CD4-positive, alpha-beta T cell (primary cell): ENCODE measurements at regions not wholly inside any gene's neighbourhood (a gene's known extent, or its start where the extent isn't known, plus 50 kb on each side); places are given as distances from the start of the nearest gene placed in this dataset.
"Not testable (repeated sequence)": the region's sequence is repeated elsewhere in the genome, so short reads cannot be mapped to it uniquely, and the experiment has no call there.

Experiments
- ATAC-seq: fragments of 200-7000 bp; cut with Tn5 transposase; one replicate; pipeline ENCODE4 v1.10.0; 2022; ENCODE audit warnings: mild to moderate bottlenecking; ENCODE audit not compliant: poor library complexity
- CTCF ChIA-PET: fragments of 350-600 bp; sonication (Branson Sonifier 250); formaldehyde crosslinking; loops from one replicate; lab custom pipeline; 2021; ENCODE audit warnings: antibody characterized with exemption, inconsistent platforms; lab: Charles Lee
- POLR2A ChIA-PET: fragments of 350-600 bp; sonication (Branson Sonifier 250); formaldehyde crosslinking; loops from one replicate; lab custom pipeline; 2021; ENCODE audit warnings: antibody characterized with exemption, inconsistent platforms; lab: Charles Lee
- DNase-seq, 14 experiments: peaks; one replicate each; pipeline ENCODE4 v3.0.0-alpha.2; 2013 to 2020; ENCODE audit warnings: mixed read lengths in 2 of 14
- H3K27ac ChIP-seq, 2 donors: one replicate each; pipeline versions ENCODE4 v1.5.1 to v1.7.0; 2013; ENCODE audit warnings: low read length in 2 of 2, low read depth in 1 of 2, mild to moderate bottlenecking in 1 of 2
- H3K27me3 ChIP-seq, 2 experiments: 1 replicate in 1 of 2; 2 replicates in 1 of 2; pipeline versions ENCODE4 v1.6.1 to v1.7.0; 2013; ENCODE audit warnings: low read length in 2 of 2, control low read depth in 1 of 2, mild to moderate bottlenecking in 1 of 2, moderate library complexity in 1 of 2; ENCODE audit not compliant: insufficient read depth in 2 of 2, control insufficient read depth in 1 of 2
- H3K36me3 ChIP-seq: one replicate; pipeline ENCODE4 v1.6.1; 2013; ENCODE audit warnings: low read length, control low read depth; ENCODE audit not compliant: insufficient read depth
- H3K4me1 ChIP-seq: one replicate; pipeline ENCODE4 v1.6.1; 2013; ENCODE audit warnings: low read length, control low read depth; ENCODE audit not compliant: insufficient read depth
- H3K4me3 ChIP-seq: one replicate; pipeline ENCODE4 v1.5.1; 2013; ENCODE audit warnings: mild to moderate bottlenecking, low read length, moderate library complexity
- H3K9me3 ChIP-seq, 2 experiments: 1 replicate in 1 of 2; 2 replicates in 1 of 2; pipeline versions ENCODE4 v1.6.1 to v1.7.0; 2013; ENCODE audit warnings: low read length in 2 of 2, mild to moderate bottlenecking in 2 of 2, control low read depth in 1 of 2, moderate library complexity in 1 of 2; ENCODE audit not compliant: control insufficient read depth in 1 of 2, insufficient read depth in 1 of 2
- H3K27ac Mint-ChIP-seq: one replicate; pipeline ENCODE4 v1.8.0; 2020; ENCODE audit warnings: mixed read lengths
- H3K27me3 Mint-ChIP-seq: one replicate; pipeline ENCODE4 v1.8.0; 2021; ENCODE audit warnings: mixed read lengths
- H3K36me3 Mint-ChIP-seq: one replicate; pipeline ENCODE4 v1.8.0; 2021; ENCODE audit warnings: low read depth, mixed read lengths
- H3K4me1 Mint-ChIP-seq: one replicate; pipeline ENCODE4 v1.8.0; 2021; ENCODE audit warnings: low read depth, mixed read lengths
- H3K4me3 Mint-ChIP-seq: one replicate; pipeline ENCODE4 v1.8.0; 2020; ENCODE audit warnings: mild to moderate bottlenecking, mixed read lengths
- H3K9me3 Mint-ChIP-seq: one replicate; pipeline ENCODE4 v1.8.0; 2020; ENCODE audit warnings: mixed read lengths
- CTCF ChIP-seq: fragments of 200-600 bp; IDR thresholded peaks from one replicate; pipeline ENCODE4 v1.8.0; 2022; ENCODE audit warnings: antibody characterized with exemption, mild to moderate bottlenecking
- intact Hi-C, 2 experiments: fragments of 100-400 bp; cut with DNase I in 1 of 2; cut with micrococcal nuclease in 1 of 2; formaldehyde crosslinking; loops; one replicate each; pipeline versions ENCODE4 v1.15.1 to v1.9.0; 2023 to 2025; cut with DNase I, micrococcal nuclease

- H3K4me3 ChIP-seq = no peak overlapping the region
- Mint-ChIP-seq H3K4me3 (no peak overlapping the region), H3K4me1 (peaks cover 6% of the 10 kb centered on the region), H3K9me3 (no peaks in the 10 kb centered on the region), H3K27me3 (no peaks in the 10 kb centered on the region), H3K36me3 (no peaks in the 10 kb centered on the region), H3K27ac (no peak overlapping the region)
- intact Hi-C loops = no loop called here
- no peak overlapping the region for H3K27ac ChIP-seq
- H3K36me3 ChIP-seq = no peaks in the 10 kb centered on the region
- DNase-seq (no peak), ATAC-seq (no peak)
- no peak for TF ChIP-seq CTCF
- no peaks in the 10 kb centered on the region for H3K4me1 ChIP-seq
- no peaks in the 10 kb centered on the region for H3K9me3 ChIP-seq
- H3K27me3 ChIP-seq = no peaks in the 10 kb centered on the region
- ChIA-PET POLR2A (no interaction called here), CTCF (no interaction called here)
Measured at GRCh38 chr6:14239097-14239496, 121.5 kb downstream of the CD83 start.

GRCh38 chr6:14240411-14241166 is 123.0 kb downstream of the CD83 start:
- intact Hi-C loops = no loop called here
- Histone ChIP-seq H3K9me3 (no peaks in the 10 kb centered on the region), H3K27me3 (no peaks in the 10 kb centered on the region), H3K27ac (no peak overlapping the region), H3K4me3 (no peak overlapping the region), H3K4me1 (no peaks in the 10 kb centered on the region), H3K36me3 (no peaks in the 10 kb centered on the region)
- no peak overlapping the region for H3K27ac Mint-ChIP-seq
- no peaks in the 10 kb centered on the region for H3K9me3 Mint-ChIP-seq
- POLR2A ChIA-PET = interaction anchor here (1.4 kb wide), 1 partner anchor 31 kb away, joined by 3 read pairs; no protein-coding TSS in a partner anchor
- no peak overlapping the region for H3K4me3 Mint-ChIP-seq
- CTCF ChIA-PET = no interaction called here
- peaks cover 6% of the 10 kb centered on the region for H3K4me1 Mint-ChIP-seq
- no peaks in the 10 kb centered on the region for H3K27me3 Mint-ChIP-seq
- ATAC-seq = no peak
- no peak for TF ChIP-seq CTCF
- no peak for DNase-seq
- no peaks in the 10 kb centered on the region for H3K36me3 Mint-ChIP-seq

GRCh38 chr6:14241255-14242070 is 123.9 kb downstream of the CD83 start:
- no peaks in the 10 kb centered on the region for H3K36me3 ChIP-seq
- Mint-ChIP-seq H3K9me3 (no peaks in the 10 kb centered on the region), H3K4me3 (no peak overlapping the region), H3K4me1 (peaks cover 6% of the 10 kb centered on the region), H3K27ac (no peak overlapping the region), H3K36me3 (no peaks in the 10 kb centered on the region), H3K27me3 (no peaks in the 10 kb centered on the region)
- no peaks in the 10 kb centered on the region for H3K4me1 ChIP-seq
- ATAC-seq (no peak), DNase-seq (no peak)
- ChIA-PET POLR2A (no interaction called here), CTCF (no interaction called here)
- TF ChIP-seq CTCF = no peak
- H3K9me3 ChIP-seq = no peaks in the 10 kb centered on the region
- no peaks in the 10 kb centered on the region for H3K27me3 ChIP-seq
- no peak overlapping the region for H3K4me3 ChIP-seq
- H3K27ac ChIP-seq = no peak overlapping the region
- intact Hi-C loops = no loop called here

GRCh38 chr6:14242912-14243311 is 125.3 kb downstream of the CD83 start:
- DNase-seq, H3K27ac Mint-ChIP-seq, H3K36me3 ChIP-seq, H3K36me3 Mint-ChIP-seq, H3K9me3 ChIP-seq, H3K27me3 ChIP-seq, H3K27me3 Mint-ChIP-seq, intact Hi-C loops, H3K4me1 Mint-ChIP-seq, H3K4me1 ChIP-seq, CTCF ChIA-PET, ATAC-seq, H3K4me3 Mint-ChIP-seq, H3K9me3 Mint-ChIP-seq, H3K4me3 ChIP-seq, H3K27ac ChIP-seq, POLR2A ChIA-PET: not testable (repeated sequence)
